Adrenal gland (tissue), 5 donors: ENCODE measurements at regions not wholly inside any gene's neighbourhood (a gene's known extent, or its start where the extent isn't known, plus 50 kb on each side); places are given as distances from the start of the nearest gene placed in this dataset.

ENCODE experiments used
- POLR2A ChIP-seq, 2 donors: fragments of 450-650 bp; IDR thresholded peaks; one replicate each; pipeline ENCODE4 v1.6.1; 2017; ENCODE audit warnings: antibody characterized with exemption in 2 of 2, mild to moderate bottlenecking in 2 of 2, moderate library complexity in 1 of 2
- TF ChIP-seq, protein P1 (sequence below), 6 experiments: fragments of 450-650 bp in 4 of 6; fragments of 200-600 bp in 2 of 6; sonication (generic) in 1 of 6; IDR thresholded peaks; 1 replicate in 5 of 6; 2 replicates in 1 of 6; pipeline versions ENCODE4 v1.5.1 to v1.8.0; 2016 to 2021; ENCODE audit warnings: antibody characterized with exemption in 6 of 6, mild to moderate bottlenecking in 2 of 6, moderate library complexity in 1 of 6
- donor health status: DM: no; HTN: no; CAD: no.

DNA sequence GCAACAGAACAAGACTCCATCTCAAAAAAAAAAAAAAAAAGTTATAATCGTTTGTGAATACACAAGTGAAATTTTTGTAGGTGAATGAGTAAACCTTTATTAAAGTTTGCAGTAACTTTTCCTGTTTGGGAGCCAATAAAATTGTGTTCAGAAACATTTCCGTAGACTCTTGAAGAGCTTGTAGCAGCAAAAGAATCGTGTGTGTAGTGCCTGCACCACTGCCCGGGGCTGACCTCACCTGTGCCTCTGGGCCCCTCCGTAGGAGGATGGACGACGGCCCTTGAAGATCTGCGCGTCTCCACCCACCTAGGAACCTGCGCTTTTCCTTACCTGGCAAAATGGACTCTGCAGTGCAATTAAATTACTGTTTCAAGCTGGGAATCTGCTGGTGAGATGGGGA lies 366.0 kb downstream of the THBS2 start:
- TF ChIP-seq, protein P1, sequence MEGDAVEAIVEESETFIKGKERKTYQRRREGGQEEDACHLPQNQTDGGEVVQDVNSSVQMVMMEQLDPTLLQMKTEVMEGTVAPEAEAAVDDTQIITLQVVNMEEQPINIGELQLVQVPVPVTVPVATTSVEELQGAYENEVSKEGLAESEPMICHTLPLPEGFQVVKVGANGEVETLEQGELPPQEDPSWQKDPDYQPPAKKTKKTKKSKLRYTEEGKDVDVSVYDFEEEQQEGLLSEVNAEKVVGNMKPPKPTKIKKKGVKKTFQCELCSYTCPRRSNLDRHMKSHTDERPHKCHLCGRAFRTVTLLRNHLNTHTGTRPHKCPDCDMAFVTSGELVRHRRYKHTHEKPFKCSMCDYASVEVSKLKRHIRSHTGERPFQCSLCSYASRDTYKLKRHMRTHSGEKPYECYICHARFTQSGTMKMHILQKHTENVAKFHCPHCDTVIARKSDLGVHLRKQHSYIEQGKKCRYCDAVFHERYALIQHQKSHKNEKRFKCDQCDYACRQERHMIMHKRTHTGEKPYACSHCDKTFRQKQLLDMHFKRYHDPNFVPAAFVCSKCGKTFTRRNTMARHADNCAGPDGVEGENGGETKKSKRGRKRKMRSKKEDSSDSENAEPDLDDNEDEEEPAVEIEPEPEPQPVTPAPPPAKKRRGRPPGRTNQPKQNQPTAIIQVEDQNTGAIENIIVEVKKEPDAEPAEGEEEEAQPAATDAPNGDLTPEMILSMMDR (IDR thresholded peaks at IDR 0.05), result no peak
- no peak for TF ChIP-seq POLR2A (IDR thresholded peaks at IDR 0.05)
